MCF 10A (cell line): ENCODE measurements at regions not wholly inside any gene's neighbourhood (a gene's known extent, or its start where the extent isn't known, plus 50 kb on each side); places are given as distances from the start of the nearest gene placed in this dataset.

Source experiments
- BruUV-seq: library from RNA; stranded (reverse); fragments of 400-500 nt; replicated peaks from 2 replicates; lab custom pipeline; 2021; lab: Mats Ljungman, UMichigan
- CTCF ChIA-PET: fragments of 300-600 bp; sonication (Branson Sonifier 250); formaldehyde crosslinking; extraction: SDS; loops from one replicate; lab custom pipeline; 2021; ENCODE audit warnings: antibody characterized with exemption, inconsistent platforms; lab: Yijun Ruan, JAX
- POLR2A ChIA-PET: fragments of 300-600, 350-650 bp; sonication (Branson Sonifier 250); formaldehyde crosslinking; extraction: SDS; loops from one replicate; lab custom pipeline; 2020; ENCODE audit warnings: antibody characterized with exemption, inconsistent platforms; lab: Yijun Ruan, JAX
- DNase-seq: peaks from one replicate; pipeline ENCODE4 v3.0.0-alpha.2; 2018; ENCODE audit not compliant: unreplicated experiment
- H3K27ac Mint-ChIP-seq: one replicate; pipeline ENCODE4 v1.8.0; 2022; ENCODE audit warnings: mild to moderate bottlenecking, low read depth, mixed read lengths; ENCODE audit not compliant: unreplicated experiment
- H3K27me3 Mint-ChIP-seq: one replicate; pipeline ENCODE4 v1.8.0; 2022; ENCODE audit warnings: mixed read lengths; ENCODE audit not compliant: insufficient read depth, unreplicated experiment
- H3K36me3 Mint-ChIP-seq: one replicate; pipeline ENCODE4 v1.8.0; 2022; ENCODE audit warnings: mild to moderate bottlenecking, moderate library complexity, mixed read lengths; ENCODE audit not compliant: insufficient read depth, unreplicated experiment
- H3K4me1 Mint-ChIP-seq: one replicate; pipeline ENCODE4 v1.8.0; 2022; ENCODE audit warnings: mixed read lengths; ENCODE audit not compliant: insufficient read depth, unreplicated experiment
- H3K4me3 Mint-ChIP-seq: one replicate; pipeline ENCODE4 v1.8.0; 2022; ENCODE audit warnings: mild to moderate bottlenecking, moderate library complexity, mixed read lengths; ENCODE audit not compliant: unreplicated experiment
- H3K9me3 Mint-ChIP-seq: one replicate; pipeline ENCODE4 v1.8.0; 2022; ENCODE audit warnings: mixed read lengths; ENCODE audit not compliant: unreplicated experiment
- CTCF ChIP-seq: fragments of 200-600 bp; IDR thresholded peaks from one replicate; pipeline ENCODE4 v1.8.0; 2022; ENCODE audit warnings: antibody characterized with exemption, mild to moderate bottlenecking; ENCODE audit not compliant: unreplicated experiment
- intact Hi-C: fragments of 100-400 bp; cut with micrococcal nuclease; formaldehyde crosslinking; loops from 2 replicates; pipeline ENCODE4 v1.14.1; 2022

- CTCF ChIA-PET: interaction anchor here (0.7 kb wide), 1 partner anchor 26 kb away, joined by 3 read pairs; no protein-coding TSS in a partner anchor
- no peaks in the 10 kb centered on the region for H3K4me1 Mint-ChIP-seq
- H3K27me3 Mint-ChIP-seq: peaks cover 14% of the 10 kb centered on the region
- no peak for TF ChIP-seq CTCF
- no peaks in the 10 kb centered on the region for H3K9me3 Mint-ChIP-seq
- H3K27ac Mint-ChIP-seq: no peak overlapping the region
- no peak overlapping the region for H3K4me3 Mint-ChIP-seq
- POLR2A ChIA-PET: no interaction called here
- H3K36me3 Mint-ChIP-seq: no peaks in the 10 kb centered on the region
- no peak for DNase-seq
- intact Hi-C loops: loop anchor here (10.0 kb wide), 1 partner anchor 214 kb away; no protein-coding TSS in a partner anchor
- BruUV-seq: no TSS peak
Measured at GRCh38 chr3:16820485-16820884, 64.3 kb upstream of the PLCL2 start.

GRCh38 chr3:16821053-16821452, 63.7 kb upstream of the PLCL2 start:
- TF ChIP-seq CTCF: no peak
- H3K27me3 Mint-ChIP-seq: peaks cover 14% of the 10 kb centered on the region
- no peak overlapping the region for H3K4me3 Mint-ChIP-seq
- CTCF ChIA-PET: interaction anchor here (0.7 kb wide), 1 partner anchor 26 kb away, joined by 3 read pairs; no protein-coding TSS in a partner anchor
- H3K9me3 Mint-ChIP-seq: no peaks in the 10 kb centered on the region
- H3K36me3 Mint-ChIP-seq: no peaks in the 10 kb centered on the region
- DNase-seq: no peak
- H3K27ac Mint-ChIP-seq: no peak overlapping the region
- POLR2A ChIA-PET: interaction anchor here (0.6 kb wide), 1 partner anchor 13 kb away, joined by 4 read pairs; no protein-coding TSS in a partner anchor
- BruUV-seq: no TSS peak
- no peaks in the 10 kb centered on the region for H3K4me1 Mint-ChIP-seq
- intact Hi-C loops: loop anchor here (10.0 kb wide), 1 partner anchor 214 kb away; no protein-coding TSS in a partner anchor

- no peak overlapping the region for H3K27ac Mint-ChIP-seq
- peaks cover 14% of the 10 kb centered on the region for H3K27me3 Mint-ChIP-seq
- ChIA-PET POLR2A (no interaction called here), CTCF (no interaction called here)
- no peaks in the 10 kb centered on the region for H3K36me3 Mint-ChIP-seq
- DNase-seq: no peak
- no peaks in the 10 kb centered on the region for H3K4me1 Mint-ChIP-seq
- BruUV-seq: no TSS peak
- TF ChIP-seq CTCF: no peak
- H3K4me3 Mint-ChIP-seq: no peak overlapping the region
- H3K9me3 Mint-ChIP-seq: no peaks in the 10 kb centered on the region
- intact Hi-C loops: loop anchor here (10.0 kb wide), 1 partner anchor 211 kb away; no protein-coding TSS in a partner anchor
Measured at GRCh38 chr3:16824081-16824696, 60.6 kb upstream of the PLCL2 start.

- Mint-ChIP-seq H3K4me3 (no peak overlapping the region), H3K36me3 (no peaks in the 10 kb centered on the region), H3K27ac (no peak overlapping the region), H3K27me3 (peaks cover 14% of the 10 kb centered on the region), H3K4me1 (no peaks in the 10 kb centered on the region), H3K9me3 (no peaks in the 10 kb centered on the region)
- no TSS peak for BruUV-seq
- ChIA-PET CTCF (no interaction called here), POLR2A (no interaction called here)
- no peak for DNase-seq
- intact Hi-C loops: loop anchor here (10.0 kb wide), 1 partner anchor 209 kb away; no protein-coding TSS in a partner anchor
- no peak for TF ChIP-seq CTCF
Measured at GRCh38 chr3:16825617-16826204, 59.0 kb upstream of the PLCL2 start.
